Activated T-helper 1 cell treated with anti-CD3 and anti-CD28 coated beads, Interleukin-12 subunit alpha, Interleukin-12 subunit beta, Interleukin-2, Interleukin-4 antibody, amounts not matched to agents 30 ng/mL and 10 ng/mL and 1 ng/mL, durations not matched to agents 14 hours and 24 hours and 36 hours (primary cell): ENCODE measurements at regions not wholly inside any gene's neighbourhood (a gene's known extent, or its start where the extent isn't known, plus 50 kb on each side); places are given as distances from the start of the nearest gene placed in this dataset.
"Not testable (repeated sequence)": the region's sequence is repeated elsewhere in the genome, so short reads cannot be mapped to it uniquely, and the experiment has no call there.

ENCODE experiments used
- DNase-seq: peaks from one replicate; pipeline ENCODE4 v3.0.0; 2021; ENCODE audit warnings: low spot score
- H3K27ac Mint-ChIP-seq: one replicate; pipeline ENCODE4 v1.8.0; 2021; ENCODE audit warnings: mild to moderate bottlenecking, mixed read lengths
- H3K27me3 Mint-ChIP-seq: one replicate; pipeline ENCODE4 v1.8.0; 2022; ENCODE audit warnings: mild to moderate bottlenecking, moderate library complexity, mixed read lengths; ENCODE audit not compliant: insufficient read depth
- H3K36me3 Mint-ChIP-seq: one replicate; pipeline ENCODE4 v1.8.0; 2021; ENCODE audit warnings: low read depth, mixed read lengths
- H3K4me1 Mint-ChIP-seq: one replicate; pipeline ENCODE4 v1.8.0; 2021; ENCODE audit warnings: low read depth, mixed read lengths
- H3K4me3 Mint-ChIP-seq: one replicate; pipeline ENCODE4 v1.8.0; 2021; ENCODE audit warnings: mild to moderate bottlenecking, moderate library complexity, mixed read lengths
- H3K9me3 Mint-ChIP-seq: one replicate; pipeline ENCODE4 v1.8.0; 2021; ENCODE audit warnings: mixed read lengths
- intact Hi-C: fragments of 100-400 bp; cut with micrococcal nuclease; formaldehyde crosslinking; loops from one replicate; pipeline ENCODE4 v1.15.1; 2024

DNA sequence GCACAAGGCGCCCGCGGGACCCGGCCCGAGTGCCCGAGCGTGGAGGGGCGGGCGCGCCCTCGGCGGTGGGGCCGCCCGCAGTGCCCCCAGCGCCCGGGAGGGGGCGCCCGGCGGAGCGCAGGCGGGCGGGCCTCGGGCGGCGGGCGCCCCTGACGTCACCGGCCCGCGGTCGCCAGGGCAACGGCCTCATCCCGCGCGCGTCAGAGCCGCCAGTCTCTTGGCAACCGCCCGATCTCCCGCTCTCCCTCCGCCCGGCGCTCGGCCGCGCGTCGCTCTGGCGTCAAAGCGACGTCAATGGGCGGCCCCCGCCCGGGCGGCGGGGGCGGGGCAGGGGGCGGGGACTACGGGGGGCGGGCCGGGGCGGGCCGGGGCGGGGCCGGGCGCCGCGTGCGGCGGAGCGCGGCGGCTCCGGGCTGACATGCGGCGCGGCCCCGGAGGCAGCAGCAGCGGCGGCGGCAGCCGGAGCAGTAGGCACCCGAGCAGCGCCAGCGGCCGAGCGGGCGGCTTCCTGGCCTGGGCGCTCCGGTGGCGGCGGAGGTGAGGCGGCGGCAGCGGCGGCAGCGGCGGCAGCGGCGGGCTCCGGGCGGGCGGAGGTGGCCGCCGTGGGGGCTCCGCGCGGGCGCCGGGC is 4410.6 kb upstream of the TPTE start:
- H3K4me1 Mint-ChIP-seq, H3K27ac Mint-ChIP-seq, H3K9me3 Mint-ChIP-seq, intact Hi-C loops, H3K4me3 Mint-ChIP-seq, DNase-seq, H3K36me3 Mint-ChIP-seq, H3K27me3 Mint-ChIP-seq: not testable (repeated sequence)

GRCh38 chr21:6111354-6111753 is 4410.0 kb upstream of the TPTE start:
- H3K4me3 Mint-ChIP-seq, H3K27ac Mint-ChIP-seq, H3K36me3 Mint-ChIP-seq, H3K27me3 Mint-ChIP-seq, DNase-seq, intact Hi-C loops, H3K9me3 Mint-ChIP-seq, H3K4me1 Mint-ChIP-seq: not testable (repeated sequence)

DNA sequence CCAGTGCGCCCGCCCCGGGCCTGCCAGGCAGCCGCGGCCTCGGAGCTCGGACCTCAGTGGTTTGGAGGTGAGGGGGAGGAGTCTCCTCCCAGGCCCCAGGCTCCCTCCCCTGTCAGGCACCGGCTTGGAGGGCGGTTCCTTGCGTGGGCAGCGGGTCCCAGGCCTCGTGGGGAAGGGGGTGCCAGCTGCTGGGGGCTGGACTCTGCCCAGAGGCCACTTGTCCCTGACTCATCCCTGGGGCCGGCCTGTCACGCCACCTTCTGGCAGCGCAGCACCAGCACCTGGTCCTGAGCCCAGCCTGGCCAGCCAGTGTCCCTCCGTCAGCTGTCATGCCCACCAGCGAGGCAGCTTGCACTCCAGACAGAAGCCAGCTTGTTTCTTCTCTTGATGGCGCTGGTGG is 4403.0 kb upstream of the TPTE start:
- H3K27ac Mint-ChIP-seq, DNase-seq, H3K9me3 Mint-ChIP-seq, H3K36me3 Mint-ChIP-seq, H3K27me3 Mint-ChIP-seq, H3K4me1 Mint-ChIP-seq, H3K4me3 Mint-ChIP-seq, intact Hi-C loops: not testable (repeated sequence)

DNA sequence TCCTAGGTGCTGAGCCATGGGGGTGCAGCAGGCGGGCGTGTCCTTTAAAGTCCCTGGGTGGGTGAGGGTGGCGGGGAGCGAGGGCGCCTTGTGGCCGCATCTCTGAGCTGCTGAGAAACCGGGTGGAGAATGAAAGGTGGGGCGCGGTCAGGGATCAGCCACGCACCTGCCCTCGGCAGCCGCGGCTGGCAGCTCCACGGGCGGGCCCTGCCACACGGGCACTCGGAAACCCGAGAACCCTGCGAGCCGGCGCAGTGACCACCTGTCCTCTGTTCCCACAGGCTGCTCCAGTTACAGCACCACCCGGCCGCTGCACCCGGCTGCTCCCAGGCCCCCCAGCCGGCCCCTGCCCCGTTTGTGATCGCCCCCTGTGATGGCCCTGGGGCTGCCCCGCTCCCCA is 4400.5 kb upstream of the TPTE start:
- H3K27me3 Mint-ChIP-seq, intact Hi-C loops, H3K27ac Mint-ChIP-seq, H3K4me1 Mint-ChIP-seq, H3K4me3 Mint-ChIP-seq, H3K9me3 Mint-ChIP-seq, DNase-seq, H3K36me3 Mint-ChIP-seq: not testable (repeated sequence)

DNA sequence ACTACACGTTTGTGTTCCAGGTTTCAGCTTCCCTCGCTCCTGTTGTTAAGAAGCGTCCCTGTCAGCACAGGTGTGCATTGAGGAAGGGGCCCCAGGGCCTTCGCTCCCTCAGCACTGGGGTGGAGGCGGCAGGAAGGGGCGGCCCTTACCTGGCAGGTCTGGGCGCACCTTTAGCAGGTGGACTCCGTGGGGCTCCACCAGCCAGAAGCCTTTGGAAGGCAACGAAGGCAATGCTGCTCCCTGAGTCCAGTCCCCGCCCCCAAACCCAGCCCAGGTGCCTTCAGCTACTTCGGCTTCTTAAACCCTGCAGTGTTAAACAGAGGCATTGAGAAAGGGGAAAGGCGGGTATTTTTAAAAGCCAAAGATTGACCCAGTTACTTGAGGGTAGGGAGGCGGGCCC is 4398.8 kb upstream of the TPTE start:
- intact Hi-C loops, H3K36me3 Mint-ChIP-seq, H3K27ac Mint-ChIP-seq, H3K4me1 Mint-ChIP-seq, H3K4me3 Mint-ChIP-seq, DNase-seq, H3K27me3 Mint-ChIP-seq, H3K9me3 Mint-ChIP-seq: not testable (repeated sequence)

- H3K4me1 Mint-ChIP-seq, DNase-seq, intact Hi-C loops, H3K9me3 Mint-ChIP-seq, H3K4me3 Mint-ChIP-seq, H3K27me3 Mint-ChIP-seq, H3K36me3 Mint-ChIP-seq: not testable (repeated sequence)
- peak overlapping the region; percentile 34 for H3K27ac Mint-ChIP-seq
Observed at GRCh38 chr21:6123224-6123623, 4398.2 kb upstream of the TPTE start.

GRCh38 chr21:6125549-6126240 is 4395.7 kb upstream of the TPTE start:
- H3K27ac Mint-ChIP-seq, intact Hi-C loops, H3K36me3 Mint-ChIP-seq, DNase-seq, H3K27me3 Mint-ChIP-seq, H3K4me3 Mint-ChIP-seq, H3K9me3 Mint-ChIP-seq, H3K4me1 Mint-ChIP-seq: not testable (repeated sequence)

DNA sequence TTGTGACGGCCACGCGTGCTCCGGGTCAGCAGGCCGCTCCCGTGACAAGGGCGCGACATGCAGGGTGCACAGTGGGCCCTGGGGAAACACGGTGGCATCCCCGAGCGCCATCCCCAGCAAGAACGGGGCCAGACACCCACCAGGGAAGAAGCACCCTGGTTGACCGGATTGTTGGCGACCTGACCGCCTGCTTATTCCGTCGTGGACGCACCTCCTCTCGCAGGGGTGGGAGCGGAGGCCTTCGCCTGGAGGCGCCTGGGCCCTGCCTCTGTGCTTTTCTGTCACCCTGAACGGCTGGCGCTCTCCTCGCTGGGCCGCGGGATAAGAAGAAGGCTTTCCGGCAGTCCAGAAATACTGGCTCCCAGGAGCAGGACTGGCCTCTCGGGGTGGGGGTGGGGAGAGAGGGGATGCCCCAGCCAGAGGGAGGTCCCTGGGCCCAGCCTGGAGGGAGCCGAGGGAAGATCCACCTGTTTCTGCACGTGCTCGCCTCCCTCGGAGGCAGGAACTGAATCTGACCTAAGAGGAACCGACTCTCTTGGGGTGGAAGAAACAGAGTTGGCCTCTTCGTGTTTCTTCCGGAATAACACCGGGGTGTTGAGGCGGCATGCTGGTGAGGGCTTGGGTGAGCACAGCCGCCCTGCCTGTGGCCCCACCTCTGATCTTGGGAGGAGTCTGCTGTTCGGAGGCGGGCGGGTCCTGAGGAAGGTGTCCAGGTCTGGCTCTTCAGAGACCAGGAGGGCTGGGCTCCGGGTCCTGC is 4394.2 kb upstream of the TPTE start:
- H3K27ac Mint-ChIP-seq, H3K4me1 Mint-ChIP-seq, H3K36me3 Mint-ChIP-seq, DNase-seq, intact Hi-C loops, H3K9me3 Mint-ChIP-seq, H3K27me3 Mint-ChIP-seq, H3K4me3 Mint-ChIP-seq: not testable (repeated sequence)

- intact Hi-C loops, H3K36me3 Mint-ChIP-seq, DNase-seq, H3K9me3 Mint-ChIP-seq, H3K27me3 Mint-ChIP-seq, H3K4me3 Mint-ChIP-seq, H3K27ac Mint-ChIP-seq, H3K4me1 Mint-ChIP-seq: not testable (repeated sequence)
Observed at GRCh38 chr21:6130734-6131133, 4390.6 kb upstream of the TPTE start.

GRCh38 chr21:6133373-6133772 is 4388.0 kb upstream of the TPTE start:
- H3K4me3 Mint-ChIP-seq, H3K4me1 Mint-ChIP-seq, H3K27ac Mint-ChIP-seq, intact Hi-C loops, H3K9me3 Mint-ChIP-seq, H3K36me3 Mint-ChIP-seq, H3K27me3 Mint-ChIP-seq, DNase-seq: not testable (repeated sequence)

DNA sequence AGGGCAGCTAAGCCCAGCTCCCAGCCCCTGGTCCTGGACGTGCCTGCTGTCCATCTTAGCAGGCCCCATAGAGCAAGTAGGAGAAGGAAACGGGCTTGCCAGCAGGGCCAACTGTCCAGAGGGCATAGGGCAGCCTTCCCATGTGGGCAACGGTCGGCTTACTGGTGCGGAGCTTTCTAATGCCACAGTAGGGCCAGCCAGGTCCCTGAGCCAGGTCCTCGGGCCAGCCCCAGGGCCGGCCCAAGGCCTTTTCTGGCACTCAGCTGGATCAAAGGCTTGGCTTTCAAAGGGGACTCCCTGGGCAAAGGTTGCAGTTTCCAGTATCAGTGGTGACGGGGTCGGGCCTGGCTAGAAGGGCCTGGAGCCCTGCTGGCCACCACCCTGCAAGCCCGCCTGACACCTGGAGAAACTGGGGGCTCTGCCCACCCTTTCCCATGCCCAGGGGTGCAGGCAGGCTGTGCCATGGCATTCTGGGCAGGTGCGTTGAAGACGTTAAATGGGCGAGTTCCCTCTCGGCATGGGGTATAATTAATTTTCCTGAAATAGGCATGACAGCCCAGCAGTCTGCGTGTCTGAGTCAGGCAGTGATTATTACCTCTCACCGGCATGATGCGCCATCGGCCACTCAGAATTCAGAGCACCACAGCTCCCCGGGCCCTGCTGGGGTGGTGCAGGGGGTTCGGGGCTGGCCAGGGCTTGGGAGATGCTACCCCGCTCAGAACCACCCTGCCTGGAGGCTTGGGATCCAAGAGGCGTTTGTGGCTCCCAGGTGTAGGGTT is 4387.3 kb upstream of the TPTE start:
- H3K27me3 Mint-ChIP-seq, intact Hi-C loops, H3K36me3 Mint-ChIP-seq: not testable (repeated sequence)

GRCh38 chr21:6136732-6137131 is 4384.7 kb upstream of the TPTE start:
- H3K27ac Mint-ChIP-seq, H3K27me3 Mint-ChIP-seq, H3K4me3 Mint-ChIP-seq, H3K9me3 Mint-ChIP-seq, H3K36me3 Mint-ChIP-seq, intact Hi-C loops, H3K4me1 Mint-ChIP-seq, DNase-seq: not testable (repeated sequence)

More for the DNA sequence above, 4387.3 kb upstream of the TPTE start:
- H3K9me3 Mint-ChIP-seq, H3K4me1 Mint-ChIP-seq, DNase-seq, H3K27ac Mint-ChIP-seq, H3K4me3 Mint-ChIP-seq: not testable (repeated sequence)
